GM10266 (cell line): ENCODE measurements at regions not wholly inside any gene's neighbourhood (a gene's known extent, or its start where the extent isn't known, plus 50 kb on each side); places are given as distances from the start of the nearest gene placed in this dataset.
"Not testable (repeated sequence)": the region's sequence is repeated elsewhere in the genome, so short reads cannot be mapped to it uniquely, and the experiment has no call there.

Experiments
- DNase-seq: peaks from one replicate; pipeline ENCODE4 v3.0.0; 2012; ENCODE audit errors: extremely low spot score
- CTCF ChIP-seq: IDR thresholded peaks from 2 replicates; pipeline ENCODE4 v1.5.1; 2012; ENCODE audit warnings: mild to moderate bottlenecking, low read depth; ENCODE audit not compliant: control insufficient read depth, insufficient read depth; ENCODE audit errors: missing control alignments

GRCh38 chr7:93813514-93813913 is 77.0 kb downstream of the TFPI2 start:
- no peak for TF ChIP-seq CTCF
- DNase-seq, result no peak

DNA sequence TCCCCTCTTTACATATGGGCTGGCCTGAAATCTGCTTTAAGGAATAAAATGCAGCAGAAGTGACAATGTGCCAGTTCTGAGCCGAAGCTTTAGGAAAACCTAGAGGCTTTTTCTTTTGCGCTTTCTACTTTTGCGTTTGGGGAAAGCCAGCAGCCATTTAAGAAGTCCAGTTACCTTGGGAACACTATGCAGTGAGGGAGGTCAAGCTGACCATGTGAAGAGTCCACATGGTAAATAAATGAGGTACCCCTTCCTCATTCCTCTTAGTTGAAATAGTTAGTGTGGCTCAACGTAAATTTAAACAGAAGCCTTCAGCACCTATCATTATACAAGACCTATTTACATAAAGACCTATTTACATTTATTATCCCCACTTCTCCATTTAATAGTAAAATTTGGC is 78.5 kb downstream of the TFPI2 start:
- no peak for TF ChIP-seq CTCF
- DNase-seq, result no peak

GRCh38 chr7:93811198-93811597 is 79.4 kb downstream of the TFPI2 start:
- TF ChIP-seq CTCF, result no peak
- DNase-seq, result no peak

- no peak for TF ChIP-seq CTCF
- DNase-seq, result no peak
These were observed 80.0 kb downstream of the TFPI2 start for GRCh38 chr7:93810561-93810960.

- DNase-seq, result no peak
- TF ChIP-seq CTCF, result no peak
These were observed 85.8 kb downstream of the TFPI2 start for GRCh38 chr7:93804726-93805125.

GRCh38 chr7:93799750-93800357 is 90.7 kb downstream of the TFPI2 start:
- peak; percentile 25 for DNase-seq
- peak; percentile 40 for TF ChIP-seq CTCF

DNA sequence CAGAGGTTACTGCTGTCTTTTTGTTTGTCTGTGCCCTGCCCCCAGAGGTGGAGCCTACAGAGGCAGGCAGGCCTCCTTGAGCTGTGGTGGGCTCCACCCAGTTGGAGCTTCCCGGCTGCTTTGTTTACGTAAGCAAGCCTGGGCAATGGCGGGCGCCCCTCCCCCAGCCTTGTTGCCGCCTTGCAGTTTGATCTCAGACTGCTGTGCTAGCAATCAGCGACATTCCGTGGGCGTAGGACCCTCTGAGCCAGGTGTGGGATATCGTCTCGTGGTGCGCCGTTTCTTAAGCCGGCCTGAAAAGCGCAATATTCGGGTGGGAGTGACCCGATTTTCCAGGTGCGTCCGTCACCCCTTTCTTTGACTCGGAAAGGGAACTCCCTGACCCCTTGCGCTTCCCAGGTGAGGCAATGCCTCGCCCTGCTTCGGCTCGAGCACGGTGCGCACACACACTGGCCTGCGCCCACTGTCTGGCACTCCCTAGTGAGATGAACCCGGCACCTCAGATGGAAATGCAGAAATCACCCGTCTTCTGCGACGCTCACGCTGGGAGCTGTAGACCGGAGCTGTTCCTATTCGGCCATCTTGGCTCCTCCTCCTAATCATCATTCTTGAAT is 97.4 kb downstream of the TFPI2 start:
- DNase-seq, result not testable (repeated sequence)

GRCh38 chr7:93779115-93779514 is 111.4 kb downstream of the TFPI2 start:
- no peak for DNase-seq
- TF ChIP-seq CTCF, result no peak
